GM21528 (cell line): ENCODE measurements at regions not wholly inside any gene's neighbourhood (a gene's known extent, or its start where the extent isn't known, plus 50 kb on each side); places are given as distances from the start of the nearest gene placed in this dataset.

Source experiments
- ATAC-seq: cut with Tn5 transposase; IDR thresholded peaks from one replicate; pipeline ENCODE4 v1.9.1; 2021; ENCODE audit warnings: mild to moderate bottlenecking, moderate library complexity; ENCODE audit not compliant: unreplicated experiment, low FRiP score

GRCh38 chr16:9286930-9287329 lies 195.5 kb downstream of the HAPSTR1 start:
- no peak for ATAC-seq

GRCh38 chr16:9296271-9296590 lies 204.8 kb downstream of the HAPSTR1 start:
- ATAC-seq = no peak

- no peak for ATAC-seq
Measured at GRCh38 chr16:9297437-9298113, 206.1 kb downstream of the HAPSTR1 start.

DNA sequence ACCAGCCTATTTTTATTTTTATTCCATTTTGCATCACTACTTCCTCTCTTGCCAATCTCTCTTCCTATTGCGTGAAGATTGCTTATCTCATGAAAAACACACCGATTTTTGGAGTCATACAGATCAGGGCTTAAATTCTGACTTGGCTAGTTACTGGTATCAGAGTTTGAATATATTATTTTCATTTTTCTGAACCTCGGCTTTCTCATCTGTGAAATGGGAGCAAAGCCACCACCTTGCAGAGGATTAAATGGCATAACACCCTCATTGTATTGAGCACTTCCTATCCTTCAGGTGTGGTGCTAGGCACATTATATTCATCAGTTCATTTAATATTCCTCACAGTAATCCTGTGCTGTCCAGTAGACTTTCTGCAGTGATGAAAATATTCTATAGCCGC lies 208.8 kb downstream of the HAPSTR1 start:
- ATAC-seq = no peak

DNA sequence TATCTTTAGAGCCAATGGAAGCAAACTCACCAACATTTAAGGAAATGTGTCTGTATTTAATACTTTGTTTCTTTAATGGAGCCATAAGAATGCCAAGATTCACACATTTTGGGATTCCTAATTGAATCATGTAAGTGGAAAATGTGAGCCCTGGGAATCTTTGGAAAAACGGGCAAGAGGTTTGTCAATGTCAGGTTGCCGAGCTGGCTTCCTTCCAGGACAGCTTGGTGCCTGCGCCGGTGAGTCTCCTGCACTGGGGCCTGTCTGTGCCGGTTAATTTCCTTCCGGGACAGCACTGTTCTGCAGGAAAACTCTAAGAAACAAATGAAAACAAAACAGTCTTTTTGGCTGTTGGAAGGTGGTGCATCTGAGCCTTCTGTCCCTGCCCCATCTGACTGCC lies 210.6 kb downstream of the HAPSTR1 start:
- ATAC-seq = no peak

DNA sequence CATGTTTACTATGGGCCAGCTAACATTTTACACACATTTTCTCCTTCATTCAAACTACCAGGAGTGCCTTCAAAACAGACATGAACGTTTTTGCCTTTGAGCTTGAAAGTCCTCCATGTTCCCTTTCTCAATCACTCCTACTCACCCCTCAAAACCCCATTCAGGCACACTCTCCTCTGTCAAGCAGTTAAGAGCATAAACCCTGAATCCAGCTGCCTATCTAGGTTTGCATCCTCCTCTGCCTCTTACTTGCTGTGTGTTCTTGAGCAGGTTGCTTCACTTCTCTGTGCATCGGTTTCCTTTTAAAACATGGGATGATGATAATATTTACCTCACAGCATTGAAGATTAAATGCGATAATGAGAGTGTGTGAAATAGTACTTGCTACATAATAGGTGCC lies 215.3 kb downstream of the HAPSTR1 start:
- no peak for ATAC-seq

GRCh38 chr16:9307446-9307845 lies 216.0 kb downstream of the HAPSTR1 start:
- no peak for ATAC-seq

GRCh38 chr16:9308356-9308801 lies 216.9 kb downstream of the HAPSTR1 start:
- no peak for ATAC-seq

DNA sequence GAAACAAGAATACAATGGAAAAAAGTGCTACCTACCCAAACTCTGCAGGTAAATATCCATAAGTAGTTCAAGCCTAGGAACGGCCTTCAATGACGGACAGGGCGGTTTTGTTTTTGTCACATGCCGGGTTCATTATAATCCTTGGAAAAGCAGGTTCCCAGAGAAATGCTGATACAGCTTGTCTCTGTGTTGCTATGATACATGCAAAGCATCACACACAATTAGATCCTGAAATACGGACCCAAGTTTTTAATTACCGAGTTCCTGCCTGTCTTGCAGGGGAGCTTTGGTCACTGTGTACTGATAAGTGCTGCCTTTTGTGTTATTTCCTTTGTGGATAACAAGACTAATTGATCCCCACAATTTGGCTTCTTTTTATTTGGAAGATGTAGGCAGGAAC lies 217.4 kb downstream of the HAPSTR1 start:
- ATAC-seq = no peak

- no peak for ATAC-seq
Measured at GRCh38 chr16:9309844-9310243, 218.4 kb downstream of the HAPSTR1 start.

DNA sequence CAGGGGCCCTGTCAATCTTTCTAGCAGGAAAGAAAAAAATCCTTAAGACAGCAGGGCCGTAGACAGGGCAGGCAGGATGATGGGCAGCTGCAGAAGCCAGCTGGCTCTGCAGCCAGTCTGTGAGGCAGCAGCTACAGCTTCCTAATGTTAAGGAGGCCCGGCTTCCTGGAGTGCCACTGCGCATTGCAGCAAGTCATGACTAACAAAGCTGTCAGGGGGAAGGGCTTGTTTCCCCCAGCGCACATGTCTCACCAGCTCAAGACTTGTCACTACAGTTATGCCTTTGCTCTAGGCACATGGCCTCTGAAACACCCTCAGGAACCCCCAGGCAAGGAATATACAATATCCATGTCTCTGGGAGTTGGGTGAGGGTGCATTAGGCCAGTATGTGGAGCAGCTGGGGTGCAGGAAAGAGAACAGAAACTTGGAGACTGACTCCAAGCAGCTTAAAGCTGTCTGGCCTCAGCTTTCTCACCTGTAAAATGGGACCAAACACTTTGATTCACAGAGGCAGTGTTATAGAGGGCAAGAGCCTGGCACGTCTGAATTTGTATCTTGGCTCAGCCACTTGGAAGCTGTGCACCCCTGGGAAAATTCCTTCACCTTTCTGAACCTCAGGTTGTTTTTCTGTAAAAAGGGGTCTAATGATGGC lies 220.0 kb downstream of the HAPSTR1 start:
- ATAC-seq = no peak

GRCh38 chr16:9316008-9316407 lies 224.6 kb downstream of the HAPSTR1 start:
- no peak for ATAC-seq

DNA sequence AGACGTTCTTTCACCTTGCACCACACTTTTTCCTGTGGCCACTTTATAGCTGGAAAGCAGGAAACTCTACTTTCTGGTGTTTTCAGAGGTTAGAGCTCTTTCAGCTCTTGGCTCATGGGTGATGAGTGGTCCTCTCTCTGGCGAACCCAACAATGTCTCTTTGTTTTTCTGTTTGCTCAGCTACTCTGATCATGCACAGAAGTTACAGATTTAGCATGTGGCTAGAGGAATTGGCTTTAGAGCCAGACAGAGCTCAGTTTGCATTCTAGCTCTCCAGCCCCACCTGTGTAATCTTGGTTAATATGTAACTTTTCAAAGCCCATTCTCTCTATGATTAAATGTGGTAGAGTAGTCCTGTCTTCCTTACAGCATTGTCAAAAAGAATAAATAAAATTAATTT lies 225.2 kb downstream of the HAPSTR1 start:
- no peak for ATAC-seq

DNA sequence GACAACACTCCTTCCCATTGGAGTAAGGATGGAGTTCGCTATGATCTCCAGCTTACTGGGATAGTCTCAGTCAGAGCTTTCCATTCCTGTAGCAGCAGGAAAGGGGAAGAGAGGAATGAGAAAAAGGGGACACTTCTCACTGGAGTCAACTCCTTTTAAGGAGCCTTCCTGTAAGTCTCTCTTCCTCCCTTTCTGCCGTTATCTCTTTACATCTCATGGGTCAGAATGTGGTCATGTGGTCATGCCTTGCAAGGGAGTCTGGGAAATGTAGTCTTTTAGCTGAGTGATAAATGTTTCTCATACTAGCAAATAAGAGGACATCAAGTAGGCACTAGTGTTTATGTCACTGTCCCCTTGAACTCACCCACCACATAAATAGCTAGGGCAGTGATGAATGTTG lies 227.3 kb downstream of the HAPSTR1 start:
- no peak for ATAC-seq

DNA sequence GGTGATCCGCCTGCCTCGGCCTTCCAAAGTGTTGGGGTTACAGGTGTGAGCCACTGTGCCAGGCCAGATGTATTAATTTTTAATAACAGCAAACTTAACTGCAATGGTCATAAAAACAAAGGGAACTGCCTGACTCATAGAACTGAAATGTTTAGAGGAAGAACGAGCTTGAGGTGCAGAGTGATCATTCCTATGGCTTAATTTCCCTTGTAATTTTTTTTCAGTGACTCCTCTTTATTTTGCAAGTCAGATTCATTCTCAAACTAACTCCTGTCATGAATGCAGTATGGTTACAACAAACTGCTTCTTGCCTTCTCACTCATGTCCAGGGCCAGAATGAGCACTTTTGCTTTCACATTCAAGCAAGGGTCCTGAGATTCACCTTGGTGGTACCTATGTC lies 231.3 kb downstream of the HAPSTR1 start:
- ATAC-seq = no peak

DNA sequence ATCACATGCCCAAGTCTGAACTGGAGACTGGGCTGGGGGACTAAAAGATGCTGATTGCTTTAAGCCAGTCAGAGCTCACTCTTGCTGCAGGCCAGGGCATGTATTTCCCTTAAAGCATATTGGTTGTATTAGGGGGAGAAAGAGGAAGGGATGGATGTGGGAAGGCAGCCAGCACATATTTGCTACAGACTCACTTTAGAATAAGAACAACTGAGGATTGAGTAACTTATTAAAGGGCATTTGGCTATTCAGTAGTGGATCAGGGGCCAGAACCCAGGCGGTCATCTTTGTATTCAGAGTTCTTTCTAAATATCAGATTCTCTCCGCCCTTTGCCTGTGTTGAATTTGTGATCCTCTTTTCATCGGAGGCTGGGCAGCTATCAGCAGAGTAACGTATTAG lies 231.7 kb downstream of the HAPSTR1 start:
- ATAC-seq = no peak

GRCh38 chr16:9327253-9327652 lies 235.8 kb downstream of the HAPSTR1 start:
- ATAC-seq = no peak

DNA sequence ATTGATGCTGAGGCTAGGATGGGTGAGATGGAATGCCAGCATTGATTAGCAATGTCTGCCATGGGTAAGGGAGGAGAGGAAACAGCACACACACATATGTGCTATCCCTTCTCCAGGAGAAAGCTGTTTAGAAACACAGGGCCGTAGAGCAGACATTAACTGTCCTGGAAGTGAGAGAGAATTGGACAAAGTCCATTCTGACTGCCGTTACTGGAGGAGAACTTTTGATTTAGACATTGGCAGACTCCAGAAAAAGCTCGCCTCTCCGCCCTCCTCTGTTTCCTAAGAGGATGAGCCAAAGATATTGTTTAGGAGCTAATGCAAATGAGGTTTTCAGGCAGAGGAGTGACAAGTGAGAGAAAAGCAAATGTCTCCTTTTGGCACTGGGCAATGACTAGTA lies 237.0 kb downstream of the HAPSTR1 start:
- no peak for ATAC-seq

GRCh38 chr16:9330095-9330494 lies 238.7 kb downstream of the HAPSTR1 start:
- ATAC-seq = no peak

- no peak for ATAC-seq
Measured at GRCh38 chr16:9331503-9331902, 240.1 kb downstream of the HAPSTR1 start.

DNA sequence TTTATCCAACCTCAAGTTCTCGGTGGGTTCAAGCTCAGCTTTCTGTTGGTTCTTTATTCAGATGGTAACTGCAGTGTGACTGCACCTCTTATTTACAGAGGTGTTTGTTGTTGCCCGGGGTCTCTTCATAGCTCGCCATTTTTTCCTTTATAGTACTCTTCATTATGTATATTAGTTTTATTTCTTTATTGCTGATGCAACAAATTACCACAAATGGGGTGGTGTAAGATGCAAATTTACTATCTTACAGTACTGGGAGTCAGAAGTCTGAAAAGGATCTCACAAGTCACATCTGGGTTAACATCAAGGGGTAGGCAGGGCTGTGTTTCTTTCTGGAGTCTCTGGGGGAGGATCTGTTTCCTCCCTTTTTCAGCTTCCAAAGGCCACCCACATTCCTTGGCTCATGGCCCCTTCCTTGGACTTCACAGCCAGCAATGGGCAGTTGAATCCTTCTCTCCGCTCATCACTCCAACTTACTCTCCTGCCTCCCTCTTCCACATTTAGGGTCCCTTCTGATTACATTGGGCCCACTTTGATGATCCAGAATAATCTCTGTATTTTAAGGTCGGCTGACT lies 241.2 kb downstream of the HAPSTR1 start:
- ATAC-seq = no peak

DNA sequence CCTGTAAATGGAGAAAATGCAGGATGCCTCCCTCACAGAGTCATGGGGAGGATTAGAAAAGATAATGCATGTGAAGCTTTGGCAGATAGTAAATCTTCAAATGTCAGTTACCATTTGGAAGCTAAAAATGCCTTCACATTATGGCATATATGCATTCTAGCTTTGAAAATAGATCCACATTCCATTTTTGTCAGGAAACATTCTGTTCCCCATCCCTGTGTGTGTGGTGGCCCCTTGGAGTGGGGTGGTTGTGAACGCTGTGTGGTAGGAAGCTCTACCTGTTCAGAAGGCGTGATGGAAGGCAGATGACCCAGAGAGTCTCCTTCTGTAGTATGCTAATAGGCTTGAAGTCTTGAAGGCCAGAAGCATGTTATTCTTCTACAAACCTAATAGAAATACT lies 242.0 kb downstream of the HAPSTR1 start:
- ATAC-seq = no peak
